Transverse colon (tissue), 4 donors: ENCODE measurements at regions not wholly inside any gene's neighbourhood (a gene's known extent, or its start where the extent isn't known, plus 50 kb on each side); places are given as distances from the start of the nearest gene placed in this dataset.

ENCODE experiments used
- DNase-seq: peaks from one replicate; pipeline ENCODE4 v3.0.0-alpha.2; 2019
- H3K27ac ChIP-seq, 4 donors: fragments of 200-600 bp; sonication (generic); 2 replicates each; pipeline ENCODE4 v1.5.1; 2016 to 2018; ENCODE audit warnings: inconsistent platforms in 4 of 4
- H3K27me3 ChIP-seq: fragments of 200-600 bp; sonication (generic); 2 replicates; pipeline ENCODE4 v1.5.1; 2017; ENCODE audit warnings: inconsistent platforms
- H3K36me3 ChIP-seq, 4 donors: fragments of 200-600 bp; sonication (generic); 2 replicates each; pipeline ENCODE4 v1.5.1; 2017 to 2019; ENCODE audit warnings: inconsistent platforms in 4 of 4
- H3K4me1 ChIP-seq, 4 donors: fragments of 200-600 bp; sonication (generic); 2 replicates each; pipeline ENCODE4 v1.5.1; 2017 to 2020; ENCODE audit warnings: inconsistent platforms in 4 of 4
- H3K4me3 ChIP-seq, 4 donors: fragments of 200-600 bp; sonication (generic); 1 replicate in 1 of 4; 2 replicates in 3 of 4; pipeline versions ENCODE4 v1.5.1 to v1.6.1; 2017 to 2019; ENCODE audit warnings: inconsistent platforms in 4 of 4
- H3K9me3 ChIP-seq, 2 donors: fragments of 200-600 bp; sonication (generic); 2 replicates each; pipeline ENCODE4 v1.5.1; 2017 to 2019; ENCODE audit warnings: inconsistent platforms in 2 of 2
- EP300 ChIP-seq: sonication (generic); formaldehyde crosslinking; IDR thresholded peaks from one replicate; pipeline ENCODE4 v1.6.1; 2017; ENCODE audit warnings: antibody characterized with exemption, low read depth
- POLR2A ChIP-seq: fragments of 450-650 bp; IDR thresholded peaks from one replicate; pipeline ENCODE4 v1.6.1; 2016; ENCODE audit warnings: antibody characterized with exemption, mild to moderate bottlenecking, moderate library complexity
- POLR2AphosphoS5 ChIP-seq, 3 donors: sonication (generic); formaldehyde crosslinking; IDR thresholded peaks; one replicate each; pipeline ENCODE4 v1.6.1; 2016; ENCODE audit warnings: antibody characterized with exemption in 3 of 3
- WGBS, 2 donors: methylation state at CpG; one replicate each; pipeline ENCODE4 v1.1.5; 2018; ENCODE audit warnings: low coverage in 1 of 2; 5-methylcytosine and 5-hydroxymethylcytosine counted together
- in situ Hi-C, 4 donors: fragments of 200-750 bp; cut with MboI; loops; one replicate each; pipeline versions ENCODE4 v1.15.0 to v1.15.1; 2017; ENCODE audit warnings: low sequenced_read_pairs in 3 of 4, low pct_ligation_motif_present in 1 of 4, low pct_unique_long_range_greater_than_20kb in 1 of 4
- intact Hi-C: fragments of 100-400 bp; cut with DNase I; formaldehyde crosslinking; loops from one replicate; pipeline ENCODE4 v1.15.1; 2023; ENCODE audit warnings: low total_unique reads
- TF ChIP-seq, protein P1 (sequence below), 5 experiments: fragments of 200-600 bp in 3 of 5; fragments of 450-650 bp in 2 of 5; sonication (generic) in 3 of 5; IDR thresholded peaks; 1 replicate in 2 of 5; 2 replicates in 3 of 5; pipeline ENCODE4 v1.5.1; 2016 to 2017; ENCODE audit warnings: antibody characterized with exemption in 5 of 5, inconsistent platforms in 3 of 5, mild to moderate bottlenecking in 2 of 5, moderate library complexity in 1 of 5

DNA sequence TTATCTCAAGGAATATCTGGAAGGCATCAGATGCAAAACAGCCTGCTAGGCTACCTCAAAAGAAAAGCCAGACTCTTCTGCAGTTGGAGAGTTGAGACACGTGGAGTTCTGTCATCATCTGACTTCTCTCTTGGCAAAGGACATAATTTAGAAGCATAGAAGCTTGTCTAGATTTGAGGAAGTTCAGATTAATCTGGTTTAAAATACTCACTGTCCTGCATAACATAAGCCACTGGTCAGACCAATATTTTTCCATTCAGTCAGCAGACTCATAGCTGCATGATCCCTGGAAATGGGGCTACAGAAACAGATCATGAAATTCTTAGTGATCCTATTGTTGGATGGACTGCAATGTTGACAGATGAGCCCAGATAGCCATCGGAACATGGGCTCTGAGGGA lies 349.0 kb downstream of the TXNL1 start:
- Histone ChIP-seq H3K9me3 (no peaks in the 10 kb centered on the region), H3K27ac (no peak overlapping the region), H3K27me3 (no peaks in the 10 kb centered on the region), H3K36me3 (no peaks in the 10 kb centered on the region), H3K4me1 (no peaks in the 10 kb centered on the region), H3K4me3 (no peak overlapping the region)
- DNase-seq = no peak
- intact Hi-C loops = no loop called here
- TF ChIP-seq POLR2A (no peak), POLR2AphosphoS5 (IDR thresholded peaks at IDR 0.05) (no peak), EP300 (no peak)
- TF ChIP-seq, protein P1, sequence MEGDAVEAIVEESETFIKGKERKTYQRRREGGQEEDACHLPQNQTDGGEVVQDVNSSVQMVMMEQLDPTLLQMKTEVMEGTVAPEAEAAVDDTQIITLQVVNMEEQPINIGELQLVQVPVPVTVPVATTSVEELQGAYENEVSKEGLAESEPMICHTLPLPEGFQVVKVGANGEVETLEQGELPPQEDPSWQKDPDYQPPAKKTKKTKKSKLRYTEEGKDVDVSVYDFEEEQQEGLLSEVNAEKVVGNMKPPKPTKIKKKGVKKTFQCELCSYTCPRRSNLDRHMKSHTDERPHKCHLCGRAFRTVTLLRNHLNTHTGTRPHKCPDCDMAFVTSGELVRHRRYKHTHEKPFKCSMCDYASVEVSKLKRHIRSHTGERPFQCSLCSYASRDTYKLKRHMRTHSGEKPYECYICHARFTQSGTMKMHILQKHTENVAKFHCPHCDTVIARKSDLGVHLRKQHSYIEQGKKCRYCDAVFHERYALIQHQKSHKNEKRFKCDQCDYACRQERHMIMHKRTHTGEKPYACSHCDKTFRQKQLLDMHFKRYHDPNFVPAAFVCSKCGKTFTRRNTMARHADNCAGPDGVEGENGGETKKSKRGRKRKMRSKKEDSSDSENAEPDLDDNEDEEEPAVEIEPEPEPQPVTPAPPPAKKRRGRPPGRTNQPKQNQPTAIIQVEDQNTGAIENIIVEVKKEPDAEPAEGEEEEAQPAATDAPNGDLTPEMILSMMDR (IDR thresholded peaks at IDR 0.05) = no peak
- in situ Hi-C loops = no loop called here
- 51% methylated on average over 2 of the region's 2 CpGs; no CpG with 5 or more reads in 1 of the 2 donors for WGBS, 2 donors

DNA sequence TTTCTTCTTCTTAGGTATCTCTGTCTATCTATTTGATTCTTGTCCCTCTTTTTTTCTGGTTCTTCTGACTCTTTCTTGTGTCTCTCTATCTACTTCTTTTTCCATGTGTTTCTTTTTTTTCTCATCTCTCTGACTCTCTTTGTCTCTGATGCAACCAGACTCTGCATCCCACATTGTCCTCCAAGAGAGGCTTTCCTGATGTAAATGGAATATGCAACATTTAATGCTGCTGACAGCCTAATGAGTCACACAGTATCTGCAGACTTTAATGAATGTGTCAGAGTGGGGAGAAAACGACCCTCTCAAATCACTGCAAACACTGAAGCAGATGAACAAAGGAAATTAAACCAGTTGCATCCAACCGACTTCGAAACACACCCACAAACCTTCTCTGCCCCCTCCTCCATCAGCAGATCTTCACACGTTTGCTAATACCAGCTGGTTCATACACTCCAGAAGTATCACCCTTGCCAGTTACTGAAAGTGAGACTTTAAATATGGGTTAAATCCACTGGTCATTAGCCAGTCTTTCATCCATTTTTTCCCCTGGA lies 351.5 kb downstream of the TXNL1 start:
- in situ Hi-C loops (no loop called here), intact Hi-C loops (no loop called here)
- Histone ChIP-seq H3K9me3 (no peaks in the 10 kb centered on the region), H3K27ac (no peak overlapping the region), H3K36me3 (no peaks in the 10 kb centered on the region), H3K4me3 (no peak overlapping the region), H3K4me1 (no peaks in the 10 kb centered on the region), H3K27me3 (no peaks in the 10 kb centered on the region)
- WGBS, 2 donors = 50 to 68% methylated on average over 2 to 4 of the region's 4 CpGs
- no peak for DNase-seq
- TF ChIP-seq, protein P1 (IDR thresholded peaks at IDR 0.05) = no peak
- TF ChIP-seq POLR2A (no peak), EP300 (no peak), POLR2AphosphoS5 (IDR thresholded peaks at IDR 0.05) (no peak)

DNA sequence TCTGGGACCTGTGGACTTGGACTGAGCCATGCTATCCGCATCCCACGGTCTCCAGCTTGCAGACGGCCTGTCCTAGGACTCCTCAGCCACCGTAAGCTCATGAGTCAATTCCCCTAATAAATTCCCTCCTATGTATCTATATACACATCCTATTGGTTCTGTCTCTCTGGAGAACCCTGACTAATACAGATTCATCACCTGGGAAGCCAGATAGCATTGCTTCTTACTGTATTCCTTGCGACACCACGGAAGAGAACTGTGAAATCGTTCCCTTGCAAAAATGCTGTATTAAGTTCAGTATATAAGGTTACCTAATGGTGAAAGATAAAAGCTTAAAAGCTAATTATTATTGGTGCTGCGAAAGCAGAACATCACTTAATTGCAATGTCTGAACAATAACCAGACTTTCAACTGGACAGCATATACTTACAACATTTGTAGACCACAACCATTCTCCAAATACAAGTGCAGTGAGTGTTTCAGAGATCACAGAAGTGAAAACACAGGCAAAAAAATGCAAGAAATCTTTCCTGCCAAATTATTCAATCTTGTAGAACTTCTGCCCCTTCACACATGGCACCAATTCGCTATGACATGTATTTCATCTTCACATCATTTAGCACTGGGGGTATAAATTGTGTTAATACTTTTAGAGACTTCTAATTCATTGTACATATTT lies 352.9 kb downstream of the TXNL1 start:
- no peaks in the 10 kb centered on the region for H3K36me3 ChIP-seq
- no peak for DNase-seq
- in situ Hi-C loops = no loop called here
- 85 to 94% methylated on average over 4 to 9 of the region's 9 CpGs for WGBS, 2 donors
- H3K9me3 ChIP-seq = no peaks in the 10 kb centered on the region
- TF ChIP-seq, protein P1 (IDR thresholded peaks at IDR 0.05) = no peak
- TF ChIP-seq POLR2AphosphoS5 (IDR thresholded peaks at IDR 0.05) (no peak), EP300 (no peak), POLR2A (no peak)
- H3K27ac ChIP-seq = no peak overlapping the region
- H3K27me3 ChIP-seq = no peaks in the 10 kb centered on the region
- no peaks in the 10 kb centered on the region for H3K4me1 ChIP-seq
- intact Hi-C loops = no loop called here
- no peak overlapping the region for H3K4me3 ChIP-seq

DNA sequence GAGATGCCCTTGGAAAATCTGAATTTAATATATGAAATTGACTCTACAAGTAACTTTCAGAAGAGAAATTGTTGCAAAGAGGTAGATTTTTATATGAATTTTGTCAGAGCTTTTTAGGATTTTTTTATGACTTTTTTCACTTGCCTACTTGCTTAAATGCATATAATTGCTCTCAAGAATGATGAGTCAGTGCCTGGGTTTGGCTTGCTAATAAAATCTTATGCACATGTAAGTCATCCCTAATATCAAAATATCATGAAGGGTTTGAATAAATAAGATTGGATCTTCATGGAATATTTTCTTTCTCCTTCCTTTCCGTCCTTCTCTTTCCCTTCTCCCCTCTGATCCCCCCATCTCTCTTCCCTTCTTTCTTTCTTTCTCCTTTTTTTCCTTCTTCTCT lies 354.1 kb downstream of the TXNL1 start:
- Histone ChIP-seq H3K36me3 (no peaks in the 10 kb centered on the region), H3K27ac (no peak overlapping the region), H3K4me3 (no peak overlapping the region), H3K9me3 (no peaks in the 10 kb centered on the region), H3K4me1 (no peaks in the 10 kb centered on the region), H3K27me3 (no peaks in the 10 kb centered on the region)
- no peak for TF ChIP-seq POLR2A
- TF ChIP-seq POLR2AphosphoS5 (IDR thresholded peaks at IDR 0.05) = no peak
- TF ChIP-seq EP300 = no peak
- TF ChIP-seq, protein P1 (IDR thresholded peaks at IDR 0.05) = no peak
- DNase-seq = no peak
- intact Hi-C loops (no loop called here), in situ Hi-C loops (no loop called here)
- 69 to 94% methylated on average over 1 of the region's 1 CpG for WGBS, 2 donors
